KMS-11 (cell line): ENCODE measurements at regions not wholly inside any gene's neighbourhood (a gene's known extent, or its start where the extent isn't known, plus 50 kb on each side); places are given as distances from the start of the nearest gene placed in this dataset.

Source experiments
- H2AFZ ChIP-seq: fragments of 200-600 bp; sonication (generic); 2 replicates; pipeline ENCODE4 v1.6.1; 2016; ENCODE audit warnings: antibody characterized with exemption, mixed run types, low read depth
- H3K27ac ChIP-seq: fragments of 200-600 bp; sonication (generic); 2 replicates; pipeline ENCODE4 v1.6.1; 2016; ENCODE audit warnings: mild to moderate bottlenecking, mixed run types
- H3K27me3 ChIP-seq: fragments of 200-600 bp; sonication (generic); 2 replicates; pipeline ENCODE4 v1.6.1; 2017; ENCODE audit warnings: mild to moderate bottlenecking, low read depth, mixed run types, moderate library complexity; ENCODE audit not compliant: insufficient read depth
- H3K36me3 ChIP-seq: fragments of 200-600 bp; sonication (generic); 2 replicates; pipeline ENCODE4 v1.6.1; 2017; ENCODE audit warnings: mild to moderate bottlenecking, mixed run types; ENCODE audit not compliant: insufficient read depth
- H3K4me1 ChIP-seq: fragments of 200-600 bp; sonication (generic); 2 replicates; pipeline ENCODE4 v1.6.1; 2016; ENCODE audit warnings: mild to moderate bottlenecking, low read depth, mixed run types; ENCODE audit not compliant: poor library complexity, severe bottlenecking
- H3K4me2 ChIP-seq: fragments of 200-600 bp; sonication (generic); 2 replicates; pipeline ENCODE4 v1.7.0; 2016; ENCODE audit warnings: mild to moderate bottlenecking, mixed run types
- H3K4me3 ChIP-seq: fragments of 200-600 bp; sonication (generic); IDR thresholded peaks from 2 replicates; pipeline ENCODE4 v1.6.1; 2017; ENCODE audit warnings: low read depth, low read length, mixed read lengths; ENCODE audit not compliant: insufficient read depth
- H3K79me2 ChIP-seq: fragments of 200-600 bp; sonication (generic); 2 replicates; pipeline ENCODE4 v1.6.1; 2016; ENCODE audit warnings: low read depth, mixed run types; ENCODE audit not compliant: insufficient read depth
- H3K9ac ChIP-seq: fragments of 200-600 bp; sonication (generic); 2 replicates; pipeline ENCODE4 v1.6.1; 2016; ENCODE audit warnings: mild to moderate bottlenecking, mixed run types
- H4K20me1 ChIP-seq: fragments of 200-600 bp; sonication (generic); 2 replicates; pipeline ENCODE4 v1.6.1; 2016; ENCODE audit warnings: mild to moderate bottlenecking, mixed run types; ENCODE audit not compliant: insufficient read depth
- CTCF ChIP-seq: fragments of 200-600 bp; sonication (generic); conservative IDR thresholded peaks from 2 replicates; pipeline ENCODE4 v1.6.1; 2017; ENCODE audit warnings: low read depth, mild to moderate bottlenecking, antibody characterized with exemption, low read length, moderate library complexity, mixed read lengths

GRCh38 chrX:43175434-43175833, 397.5 kb upstream of the PPP1R2C start:
- H3K36me3 ChIP-seq, result no peaks in the 10 kb centered on the region
- no peaks in the 10 kb centered on the region for H3K4me1 ChIP-seq
- H3K4me3 ChIP-seq, result no peak overlapping the region
- no peaks in the 10 kb centered on the region for H3K27me3 ChIP-seq
- H2AFZ ChIP-seq, result no peak overlapping the region
- H3K9ac ChIP-seq, result no peak overlapping the region
- no peaks in the 10 kb centered on the region for H4K20me1 ChIP-seq
- no peak overlapping the region for H3K4me2 ChIP-seq
- TF ChIP-seq CTCF, result no peak
- H3K27ac ChIP-seq, result no peak overlapping the region
- H3K79me2 ChIP-seq, result no peaks in the 10 kb centered on the region

GRCh38 chrX:43176686-43177085, 398.7 kb upstream of the PPP1R2C start:
- Histone ChIP-seq H3K4me3 (no peak overlapping the region), H4K20me1 (no peaks in the 10 kb centered on the region), H3K36me3 (no peaks in the 10 kb centered on the region), H3K9ac (no peak overlapping the region), H3K27ac (no peak overlapping the region), H3K27me3 (no peaks in the 10 kb centered on the region), H3K4me1 (no peaks in the 10 kb centered on the region), H3K4me2 (no peak overlapping the region), H2AFZ (no peak overlapping the region), H3K79me2 (no peaks in the 10 kb centered on the region)
- no peak for TF ChIP-seq CTCF

GRCh38 chrX:43188296-43188695, 410.3 kb upstream of the PPP1R2C start:
- no peak overlapping the region for H3K4me2 ChIP-seq
- H3K27me3 ChIP-seq, result no peaks in the 10 kb centered on the region
- H2AFZ ChIP-seq, result no peak overlapping the region
- no peaks in the 10 kb centered on the region for H3K36me3 ChIP-seq
- no peaks in the 10 kb centered on the region for H3K4me1 ChIP-seq
- TF ChIP-seq CTCF, result no peak
- H3K4me3 ChIP-seq, result no peak overlapping the region
- no peak overlapping the region for H3K9ac ChIP-seq
- no peaks in the 10 kb centered on the region for H3K79me2 ChIP-seq
- H4K20me1 ChIP-seq, result no peaks in the 10 kb centered on the region
- H3K27ac ChIP-seq, result no peak overlapping the region

GRCh38 chrX:43211570-43211969, 433.6 kb upstream of the PPP1R2C start:
- Histone ChIP-seq H3K27me3 (no peaks in the 10 kb centered on the region), H3K9ac (no peak overlapping the region), H3K4me3 (no peak overlapping the region)

More at GRCh38 chrX:43211570-43211969, 433.6 kb upstream of the PPP1R2C start:
- Histone ChIP-seq H3K27ac (no peak overlapping the region), H3K36me3 (no peaks in the 10 kb centered on the region), H3K4me2 (no peak overlapping the region), H3K79me2 (no peaks in the 10 kb centered on the region), H4K20me1 (no peaks in the 10 kb centered on the region), H2AFZ (no peak overlapping the region), H3K4me1 (no peaks in the 10 kb centered on the region)
- TF ChIP-seq CTCF, result no peak
